Renal cortical epithelial cell (primary cell): ENCODE measurements at regions not wholly inside any gene's neighbourhood (a gene's known extent, or its start where the extent isn't known, plus 50 kb on each side); places are given as distances from the start of the nearest gene placed in this dataset.
A peak's percentile ranks its signal among the peaks of the same experiment; 100 is the strongest.

Experiments used
- DNase-seq: peaks from one replicate; pipeline ENCODE4 v3.0.0-alpha.2; 2011; ENCODE audit warnings: low read depth

DNA sequence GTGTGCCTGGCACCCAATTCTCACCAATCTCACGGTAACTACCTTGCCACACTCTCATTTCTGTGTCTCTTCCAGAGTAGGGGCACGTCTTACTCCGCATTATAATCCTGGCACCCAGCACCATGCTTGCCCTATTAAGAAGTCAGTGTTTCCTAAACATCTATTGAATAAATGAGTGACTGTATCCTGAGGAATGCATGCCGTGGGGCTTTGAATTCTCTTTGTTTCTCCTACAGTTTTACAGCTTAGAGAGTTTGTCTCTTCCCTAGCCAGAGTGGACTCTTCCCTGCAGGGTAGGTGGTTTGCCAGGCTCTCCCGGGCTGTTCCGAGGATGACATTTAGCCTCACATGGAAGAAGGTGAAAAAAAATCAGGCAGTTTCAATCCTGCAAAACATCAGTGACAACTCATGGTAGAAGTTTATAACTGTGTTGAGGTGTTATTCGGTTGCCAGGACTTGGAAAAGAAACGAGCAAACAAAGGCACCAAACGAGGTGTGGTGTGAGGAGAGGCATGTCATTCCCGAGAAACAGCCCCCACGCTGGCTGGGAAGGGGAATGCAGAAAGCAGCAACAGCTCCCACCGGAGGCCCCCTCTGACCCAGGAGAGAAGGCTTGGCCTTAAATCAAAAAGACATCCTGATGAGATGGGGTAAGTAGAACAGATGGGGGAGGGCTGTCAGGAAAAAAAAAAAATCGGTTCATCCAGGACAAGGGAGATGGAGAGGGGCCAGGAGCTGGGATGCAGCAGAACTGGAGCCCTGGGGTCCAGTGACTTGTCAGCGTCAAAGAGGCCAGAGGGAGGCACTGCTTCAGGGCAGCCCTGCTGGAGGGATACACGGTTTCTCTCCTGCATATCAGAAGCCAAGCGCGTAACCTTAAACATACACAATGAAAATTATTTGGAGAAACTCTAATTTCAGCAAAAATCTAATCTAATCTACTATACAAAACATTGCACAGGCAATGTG lies 168.4 kb upstream of the ARRDC4 start:
- no peak for DNase-seq

DNA sequence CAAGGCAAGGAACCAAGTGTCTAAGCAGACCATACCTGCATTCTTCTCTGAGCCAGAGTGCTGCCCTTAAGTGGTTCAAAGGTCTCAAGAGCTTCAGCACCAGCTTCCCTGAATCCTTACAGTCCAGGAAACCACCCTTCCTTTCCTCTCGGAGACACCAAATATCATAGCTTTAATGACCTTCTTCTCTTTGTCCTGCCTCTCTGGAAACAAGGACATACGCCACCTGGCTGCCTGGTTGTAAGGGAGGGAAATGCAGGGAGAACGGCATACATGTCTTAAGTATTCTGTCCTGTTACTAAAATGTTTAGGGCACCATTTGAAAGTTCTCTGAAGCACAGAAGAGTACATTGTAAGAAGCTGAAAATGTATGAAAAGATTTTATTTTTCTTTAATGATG lies 155.6 kb upstream of the ARRDC4 start:
- no peak for DNase-seq

DNA sequence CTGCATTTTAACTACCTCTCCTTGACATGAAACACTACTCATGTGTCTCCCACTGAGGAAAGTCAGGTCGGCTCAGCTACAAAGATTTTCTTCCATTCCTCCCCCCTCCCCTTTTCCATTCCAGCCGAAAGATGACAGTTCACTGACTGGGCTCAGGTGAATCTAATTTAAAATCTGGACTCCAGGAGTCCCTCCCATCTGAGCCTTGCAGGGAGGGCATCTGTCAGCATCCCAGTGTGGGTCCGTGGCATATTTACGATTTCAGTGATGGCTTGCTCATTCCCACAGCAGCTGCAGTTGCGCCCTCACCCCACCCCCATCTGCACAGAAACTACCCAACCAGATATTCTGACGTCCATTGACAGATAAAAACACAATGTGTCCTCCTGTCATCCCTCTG lies 153.7 kb upstream of the ARRDC4 start:
- DNase-seq = no peak

DNA sequence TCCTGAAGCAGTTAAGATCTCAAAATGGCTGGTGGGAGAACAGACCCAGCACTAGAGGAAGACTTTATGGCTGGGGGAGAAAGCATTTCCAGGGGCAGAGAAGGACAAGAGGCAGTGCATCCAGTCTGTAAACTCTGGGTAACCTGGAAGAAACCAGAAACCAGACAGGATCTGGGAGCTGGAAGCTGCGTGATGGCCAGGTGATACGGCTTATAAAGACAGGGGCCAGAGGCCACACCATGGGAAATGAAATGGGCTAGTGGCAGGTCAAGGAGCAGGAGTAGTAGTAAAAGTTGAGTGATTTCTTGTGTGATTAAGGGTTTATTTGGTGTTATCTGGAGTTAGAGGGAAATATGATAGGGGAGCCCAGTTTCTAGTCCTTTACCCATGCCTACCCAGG lies 144.7 kb upstream of the ARRDC4 start:
- no peak for DNase-seq

DNA sequence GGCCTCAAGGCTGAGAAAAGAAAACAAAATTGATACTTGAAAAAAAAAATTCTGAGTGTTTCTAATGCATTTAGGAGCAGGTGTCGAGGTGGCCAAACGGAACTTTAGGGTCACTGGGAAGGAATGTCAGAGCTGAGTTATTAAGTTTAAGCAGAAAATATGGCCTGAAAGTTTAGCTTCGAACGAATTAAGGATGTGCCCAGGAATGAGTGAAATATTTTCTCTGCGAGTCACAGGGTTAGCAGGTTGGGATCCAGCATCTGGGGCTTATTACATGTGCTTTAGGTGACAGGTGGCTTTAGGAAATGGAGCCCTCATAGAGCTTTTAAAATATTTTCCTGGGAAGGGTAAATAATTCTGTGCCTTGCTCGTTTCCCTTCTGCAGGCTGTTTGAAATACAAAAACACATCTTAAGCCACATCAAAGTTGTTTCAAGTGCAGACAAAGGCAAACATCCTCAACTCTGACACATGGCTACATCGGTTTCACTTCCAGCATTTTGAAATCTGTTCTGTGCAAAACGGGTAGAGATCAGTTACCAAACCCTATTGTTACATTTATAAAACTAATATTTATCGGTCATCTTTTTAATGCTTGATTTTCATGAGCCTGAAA lies 143.1 kb upstream of the ARRDC4 start:
- no peak for DNase-seq

DNA sequence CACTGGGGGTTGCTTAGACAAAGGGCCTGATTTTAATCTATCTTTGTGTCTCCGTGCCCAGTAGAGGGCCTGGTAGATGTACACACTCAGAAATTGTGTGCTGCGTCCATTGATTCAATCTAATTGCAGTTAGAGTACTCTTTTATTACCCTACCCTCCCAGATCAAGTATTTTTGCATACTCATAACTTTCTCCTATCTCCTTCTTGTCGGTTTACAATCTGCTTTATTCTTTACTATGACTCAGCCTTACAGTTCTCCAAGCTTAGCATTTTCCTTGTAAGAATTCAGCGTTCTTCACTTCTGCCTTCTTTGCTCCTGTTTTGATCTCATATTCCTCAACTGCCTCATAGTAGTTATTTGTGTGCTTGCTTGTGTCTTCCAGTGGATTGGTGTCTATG lies 124.5 kb upstream of the ARRDC4 start:
- no peak for DNase-seq

DNA sequence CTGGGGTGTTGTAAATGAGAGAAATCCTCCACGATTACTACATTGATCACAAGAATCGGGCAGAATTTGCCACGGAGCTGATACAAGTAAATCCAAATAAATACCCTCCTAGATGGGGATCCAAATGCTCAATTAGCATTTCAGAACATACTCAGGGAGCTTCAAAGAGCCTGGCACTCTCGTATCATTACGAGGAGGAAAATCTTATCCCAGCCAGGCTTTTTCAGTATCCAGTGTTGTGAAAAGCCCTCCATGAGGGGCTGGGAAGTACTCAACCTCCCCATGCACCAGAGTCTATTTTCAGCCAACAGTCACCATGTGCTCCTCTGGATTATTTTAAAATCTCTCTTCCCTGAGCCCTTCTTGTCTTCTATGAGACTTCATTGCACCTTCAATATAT lies 122.6 kb upstream of the ARRDC4 start:
- DNase-seq = no peak

DNA sequence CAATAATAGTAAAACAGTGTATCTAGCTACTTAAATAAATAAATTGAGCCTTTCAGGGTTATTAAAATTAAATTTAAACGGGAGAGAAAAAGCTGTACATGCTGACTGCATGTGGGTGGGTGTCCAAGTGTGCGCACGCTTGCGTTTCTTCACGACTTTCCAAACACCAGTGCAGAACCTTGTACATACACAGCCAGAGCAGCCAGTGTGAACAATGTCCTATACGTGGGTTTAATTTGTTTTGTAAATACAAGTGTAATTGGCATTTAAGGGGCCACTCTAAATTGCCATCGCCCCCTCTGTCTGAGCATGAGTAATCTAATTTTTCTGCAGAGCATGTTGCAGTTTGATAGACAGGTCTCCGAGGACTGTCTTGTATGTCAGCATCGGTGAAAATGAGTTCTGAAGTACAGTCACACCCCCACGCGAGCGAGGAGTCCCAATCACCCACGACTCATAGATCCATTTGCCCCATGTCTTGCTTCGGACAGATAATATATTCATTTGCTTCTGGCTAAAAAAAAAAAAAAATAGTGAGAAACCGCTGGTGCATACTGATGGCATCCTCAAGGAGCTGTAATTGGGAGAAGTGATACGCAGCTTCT lies 121.8 kb upstream of the ARRDC4 start:
- DNase-seq = no peak

DNA sequence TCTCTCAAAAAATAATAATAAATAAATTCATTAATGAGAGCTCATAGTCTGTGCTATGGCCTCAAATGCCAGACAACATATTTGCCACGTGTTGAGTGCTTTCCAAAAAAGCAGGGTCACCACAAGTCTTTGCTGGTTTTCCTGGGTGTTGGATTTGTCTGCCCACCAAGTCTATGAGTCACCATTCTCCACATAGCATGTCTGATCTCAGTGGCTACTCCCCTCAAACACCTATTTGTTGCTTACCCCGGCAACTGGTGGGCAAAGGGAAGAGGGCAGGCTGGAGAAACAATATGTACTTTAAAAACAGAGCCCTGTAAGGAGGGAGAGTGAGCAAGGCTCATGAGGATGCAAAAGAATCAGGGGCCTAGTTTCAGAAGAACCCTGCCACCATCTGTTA lies 120.0 kb upstream of the ARRDC4 start:
- peak; percentile 6 for DNase-seq

DNA sequence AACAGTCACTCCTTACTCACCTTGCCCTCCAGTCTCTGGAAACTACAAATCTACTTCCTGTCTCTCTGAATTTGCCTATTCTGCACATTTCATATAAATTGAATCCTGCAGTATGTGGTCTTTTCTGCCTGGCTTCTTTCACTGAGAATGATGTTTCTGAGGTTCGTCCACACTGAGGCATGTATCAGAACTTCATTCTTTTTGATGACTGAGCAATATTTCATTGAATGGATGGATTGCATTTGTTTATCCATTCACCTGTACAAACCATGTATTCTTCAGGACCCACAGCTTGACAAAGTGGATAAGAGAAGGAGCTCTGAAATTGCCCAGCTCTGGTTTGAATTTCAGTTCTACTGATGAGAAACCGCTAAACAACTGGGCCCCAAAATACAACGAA lies 118.9 kb upstream of the ARRDC4 start:
- DNase-seq = no peak

DNA sequence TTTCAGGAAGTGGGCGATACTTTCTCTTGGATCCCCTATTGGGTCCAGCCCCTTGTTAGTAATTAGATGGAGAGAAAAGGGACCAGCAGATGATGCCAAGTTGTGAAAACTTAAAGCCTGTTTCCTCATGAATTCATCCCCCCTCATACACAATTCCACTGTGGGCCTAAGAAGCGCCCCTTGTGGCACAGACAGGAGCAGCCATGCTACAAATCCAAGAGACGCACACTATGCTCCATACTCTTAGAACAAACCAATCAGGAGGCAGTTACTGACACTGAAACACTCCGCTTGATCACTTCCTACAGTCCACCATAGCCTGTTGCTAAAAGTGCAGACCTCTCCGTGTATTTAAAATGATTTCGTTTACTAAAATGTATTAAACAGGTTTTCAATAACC lies 111.3 kb upstream of the ARRDC4 start:
- no peak for DNase-seq

DNA sequence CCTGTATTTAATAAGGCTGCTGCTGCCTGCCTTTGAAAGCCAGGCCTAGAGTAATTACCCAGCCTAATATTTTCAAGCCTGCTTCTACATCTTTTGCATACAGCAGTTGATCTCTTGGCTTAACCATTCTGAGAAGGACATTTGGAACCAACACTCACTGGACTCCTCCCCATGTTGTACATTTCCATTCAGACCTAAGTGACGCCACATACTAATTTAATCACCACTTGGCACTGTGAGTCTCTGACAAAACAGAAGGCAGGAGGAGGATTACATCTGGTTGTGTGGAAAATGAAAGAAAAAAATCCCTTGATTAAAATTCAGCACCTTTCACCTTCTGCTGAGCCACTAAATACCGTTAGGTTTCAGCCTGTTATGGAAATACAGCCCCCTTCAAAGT lies 102.2 kb upstream of the ARRDC4 start:
- no peak for DNase-seq

DNA sequence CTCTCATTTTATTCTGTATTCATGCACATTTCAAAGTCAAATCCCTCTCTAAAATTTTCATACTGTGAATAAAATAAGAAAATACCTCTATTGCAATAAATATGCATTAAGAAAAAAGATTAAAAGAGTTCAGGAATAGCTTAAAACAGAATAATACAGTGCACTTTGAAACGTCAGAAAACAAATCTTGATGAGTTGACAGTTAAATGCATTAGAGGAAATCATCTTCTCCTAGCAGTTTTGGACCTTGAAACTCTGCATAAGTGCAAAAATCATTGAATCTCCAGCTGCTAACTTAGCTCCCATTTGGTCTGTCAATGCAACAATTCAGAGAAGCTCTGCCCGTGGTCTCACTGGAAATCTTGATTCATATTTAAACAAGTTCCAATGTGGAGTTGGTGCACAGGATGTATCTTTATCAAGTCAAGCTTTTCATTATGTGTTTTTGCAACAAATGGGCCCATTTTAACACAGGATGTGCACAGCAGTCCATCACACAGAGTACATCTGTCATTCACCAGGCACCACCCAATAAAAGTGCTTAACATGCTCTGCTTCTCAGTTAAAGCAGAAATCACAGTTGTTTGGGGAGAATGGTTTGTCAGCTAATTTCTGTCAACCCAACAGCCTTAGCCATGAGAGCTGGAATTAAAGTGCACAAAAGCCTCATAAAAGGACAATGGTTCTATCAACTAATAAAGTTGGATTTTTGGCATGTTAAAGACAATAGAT lies 98.8 kb upstream of the ARRDC4 start:
- no peak for DNase-seq

DNA sequence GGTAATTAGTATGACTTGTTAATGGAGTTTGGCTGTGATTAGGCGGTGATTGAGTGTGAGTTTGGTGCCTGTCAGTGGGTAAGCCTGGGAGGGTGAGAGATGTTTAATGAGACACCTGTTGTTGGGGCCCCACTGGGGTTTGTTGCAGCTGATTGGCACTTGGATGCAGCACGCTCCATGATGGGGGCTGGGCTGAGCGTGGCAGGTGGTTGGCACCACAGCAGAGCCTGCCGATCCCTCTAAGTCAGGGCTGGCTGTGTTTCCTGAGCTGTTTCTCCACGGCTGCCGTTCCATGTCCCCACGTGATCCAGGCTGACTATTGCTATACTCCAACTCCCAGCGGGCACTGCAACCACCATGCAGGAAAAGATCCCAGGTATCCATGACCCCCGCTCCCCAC lies 93.5 kb upstream of the ARRDC4 start:
- no peak for DNase-seq

DNA sequence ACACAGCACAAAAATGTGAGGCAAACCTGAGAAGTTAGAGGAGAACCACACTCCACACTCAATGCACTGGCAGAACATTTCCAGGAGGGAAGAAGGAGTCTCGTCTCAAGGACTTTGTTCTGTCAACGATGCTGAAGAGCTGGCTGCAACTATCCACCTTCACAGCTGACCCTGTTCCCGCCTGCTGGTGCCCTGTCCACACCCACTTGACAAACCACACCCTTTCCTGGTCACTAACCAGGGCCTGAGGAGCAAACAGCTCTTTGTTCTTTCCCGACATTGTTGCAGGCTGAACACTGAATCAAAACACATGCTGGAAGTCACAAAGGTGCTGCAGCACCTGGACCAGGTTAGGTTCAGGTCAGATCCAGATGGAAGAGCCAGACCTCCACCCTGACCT lies 92.6 kb upstream of the ARRDC4 start:
- DNase-seq = no peak

DNA sequence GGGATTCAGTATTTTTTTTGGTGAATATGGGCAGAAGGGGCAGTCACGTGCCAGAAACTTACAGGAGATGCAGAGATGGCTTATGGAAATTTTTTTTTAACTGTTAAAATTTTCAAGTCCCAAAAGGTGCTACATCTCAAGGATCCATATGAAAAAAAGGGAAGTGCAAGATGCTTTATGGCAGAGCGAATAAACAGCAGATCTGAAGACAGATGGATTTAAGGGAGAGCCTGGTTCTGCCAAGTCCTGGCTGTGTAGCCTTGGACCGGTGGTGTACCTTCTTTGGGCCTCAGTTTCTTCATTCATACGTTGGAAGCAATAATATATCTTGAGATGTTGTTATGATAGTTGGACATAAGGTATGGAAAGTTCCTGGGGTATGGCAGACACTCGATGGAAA lies 91.5 kb upstream of the ARRDC4 start:
- no peak for DNase-seq

DNA sequence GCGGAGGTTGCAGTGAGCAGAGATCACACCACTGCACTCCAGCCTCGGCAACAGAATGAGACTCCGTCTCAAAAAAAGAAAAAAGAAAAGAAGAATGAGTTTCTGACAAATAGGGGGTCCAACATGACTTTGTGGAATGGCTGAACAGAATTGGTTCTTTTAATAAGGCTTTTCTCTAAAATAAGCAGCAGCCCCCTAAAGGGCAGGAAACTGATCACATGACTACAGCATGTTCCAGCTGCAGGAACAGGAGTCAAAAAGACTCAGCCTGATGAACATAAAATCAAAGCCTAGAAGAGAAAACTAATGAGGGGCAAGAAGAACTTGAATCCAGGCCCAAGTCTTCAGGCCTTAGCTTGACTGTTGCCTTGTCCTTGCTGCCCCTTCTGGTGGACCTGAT lies 89.7 kb upstream of the ARRDC4 start:
- no peak for DNase-seq

DNA sequence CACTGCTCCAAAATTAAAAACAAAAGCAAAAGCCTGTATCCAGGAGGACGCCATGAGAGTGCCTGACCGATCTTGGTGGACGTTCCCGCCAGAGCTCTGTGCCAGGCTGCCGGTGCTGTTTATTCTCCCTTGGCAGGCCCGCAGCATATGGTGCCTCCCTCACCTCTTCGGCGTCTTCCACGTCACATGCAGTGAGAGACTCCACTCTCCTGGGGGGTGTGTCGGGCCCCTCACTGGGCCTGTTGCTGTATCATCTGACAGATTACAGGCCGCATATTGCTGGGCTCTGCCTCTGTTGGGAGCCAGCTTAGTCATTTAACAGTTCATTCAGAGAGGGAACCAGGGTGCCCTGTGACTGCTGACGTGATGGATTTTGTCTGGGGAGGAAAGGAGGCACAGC lies 86.4 kb upstream of the ARRDC4 start:
- no peak for DNase-seq

DNA sequence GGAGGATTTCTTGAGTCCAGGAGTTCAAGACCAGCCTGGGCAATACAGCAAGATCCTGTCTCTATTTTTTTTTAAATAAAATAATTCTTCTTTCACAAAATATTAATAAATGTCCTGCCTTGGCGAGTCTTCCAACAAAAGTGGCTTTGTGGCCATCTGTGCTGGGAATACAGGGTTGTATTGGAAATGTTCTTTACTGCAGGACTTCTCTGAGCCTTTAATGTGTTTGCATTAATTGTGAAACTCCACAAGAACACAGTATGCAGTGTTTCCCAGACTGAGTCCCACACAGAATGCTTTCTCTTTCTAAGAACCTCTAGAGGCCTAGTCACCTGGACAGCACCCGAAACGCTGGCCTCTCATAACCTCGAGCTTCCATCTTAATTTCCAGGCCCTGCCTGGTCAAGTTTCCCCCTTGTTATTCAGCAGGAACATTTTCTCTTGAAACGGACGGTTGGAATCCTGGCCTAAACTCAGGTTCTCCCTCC lies 85.4 kb upstream of the ARRDC4 start:
- DNase-seq = no peak

DNA sequence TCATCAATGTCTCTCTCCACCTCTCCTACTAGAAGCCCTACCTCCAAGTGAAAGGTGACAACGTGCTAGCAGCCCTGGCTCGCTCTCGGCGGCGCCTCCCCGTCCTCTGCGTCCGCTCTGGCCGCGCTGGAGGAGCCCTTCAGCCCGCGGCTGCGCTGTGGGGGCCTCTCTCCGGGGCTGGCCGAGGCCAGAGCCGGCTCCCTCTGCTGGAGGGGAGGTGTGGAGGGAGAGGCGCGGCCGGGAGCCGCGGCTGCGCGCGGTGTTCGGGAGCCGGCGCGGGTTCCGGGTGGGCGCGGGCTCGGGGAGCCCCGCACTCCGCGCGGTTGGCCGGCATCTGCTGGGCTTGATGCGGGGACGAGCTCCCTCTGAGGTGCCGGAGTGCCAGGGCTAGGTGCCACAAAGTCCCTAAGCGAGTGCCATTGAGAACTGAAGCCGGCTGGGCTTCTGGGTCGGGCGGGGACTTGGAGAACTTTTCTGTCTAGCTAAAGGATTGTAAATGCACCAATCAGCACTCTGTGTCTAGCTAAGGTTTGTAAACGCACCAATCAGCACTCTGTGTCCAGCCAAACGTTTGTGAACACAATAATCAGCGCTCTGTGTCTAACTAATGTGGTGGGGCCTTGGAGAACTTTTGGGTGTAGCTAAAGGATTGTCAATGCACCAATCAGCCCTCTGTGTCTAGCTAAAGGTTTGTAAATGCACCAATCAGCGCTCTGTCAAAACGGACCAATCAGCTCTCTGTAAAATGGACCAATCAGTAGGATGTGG lies 84.8 kb upstream of the ARRDC4 start:
- no peak for DNase-seq

DNA sequence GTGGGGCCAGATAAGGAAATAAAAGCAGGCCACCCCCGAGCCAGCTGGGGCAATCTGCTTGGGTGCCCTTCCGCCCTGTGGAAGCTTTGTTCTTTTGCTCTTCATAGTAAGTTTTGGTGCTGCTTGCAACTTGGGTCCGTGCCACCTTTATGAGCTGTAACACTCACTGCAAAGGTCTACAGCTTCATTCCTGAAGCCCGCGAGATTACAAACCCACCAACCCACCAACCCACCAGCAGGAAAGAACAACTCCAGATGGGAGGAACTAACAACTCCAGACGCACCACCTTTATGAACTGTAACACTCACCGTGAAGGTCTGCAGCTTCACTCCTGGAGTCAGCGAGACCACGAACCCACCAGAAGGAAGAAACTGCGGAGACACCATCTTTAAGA lies 84.2 kb upstream of the ARRDC4 start:
- DNase-seq = no peak
